HEK293T (cell line): ENCODE measurements at regions not wholly inside any gene's neighbourhood (a gene's known extent, or its start where the extent isn't known, plus 50 kb on each side); places are given as distances from the start of the nearest gene placed in this dataset.

Experiments used
- ARNT ChIP-seq: fragments of 450-650 bp; IDR thresholded peaks from 2 replicates; pipeline ENCODE4 v1.6.1; 2017; ENCODE audit warnings: mild to moderate bottlenecking
- BHLHE40 ChIP-seq: fragments of 450-650 bp; IDR thresholded peaks from 2 replicates; pipeline ENCODE4 v1.6.1; 2016; ENCODE audit warnings: mild to moderate bottlenecking, moderate library complexity, borderline replicate concordance
- CTBP1 ChIP-seq: fragments of 450-650 bp; IDR thresholded peaks from 2 replicates; pipeline ENCODE4 v1.6.1; 2016; ENCODE audit warnings: borderline replicate concordance
- FOXK2 ChIP-seq: fragments of 450-650 bp; IDR thresholded peaks from 2 replicates; pipeline ENCODE4 v1.6.1; 2016; ENCODE audit warnings: mild to moderate bottlenecking
- FOXM1 ChIP-seq: fragments of 450-650 bp; IDR thresholded peaks from 2 replicates; pipeline ENCODE4 v1.6.1; 2017; ENCODE audit warnings: mild to moderate bottlenecking, borderline replicate concordance
- HDGF ChIP-seq: fragments of 450-650 bp; IDR thresholded peaks from 2 replicates; pipeline ENCODE4 v1.6.1; 2017; ENCODE audit warnings: antibody characterized with exemption, borderline replicate concordance
- LEF1 ChIP-seq: fragments of 450-650 bp; IDR thresholded peaks from 2 replicates; pipeline ENCODE4 v1.6.1; 2017; ENCODE audit warnings: mild to moderate bottlenecking, borderline replicate concordance
- NFRKB ChIP-seq: fragments of 450-650 bp; IDR thresholded peaks from 2 replicates; pipeline ENCODE4 v1.6.1; 2016; ENCODE audit warnings: mild to moderate bottlenecking, moderate library complexity
- SP1 ChIP-seq: fragments of 450-650 bp; IDR thresholded peaks from 2 replicates; pipeline ENCODE4 v1.6.1; 2017
- SUZ12 ChIP-seq: fragments of 450-650 bp; IDR thresholded peaks from 2 replicates; pipeline ENCODE4 v1.6.1; 2016; ENCODE audit warnings: mild to moderate bottlenecking
- TARDBP ChIP-seq: fragments of 450-650 bp; IDR thresholded peaks from 2 replicates; pipeline ENCODE4 v1.6.1; 2016
- ZNF384 ChIP-seq: fragments of 450-650 bp; IDR thresholded peaks from 2 replicates; pipeline ENCODE4 v1.6.1; 2016

DNA sequence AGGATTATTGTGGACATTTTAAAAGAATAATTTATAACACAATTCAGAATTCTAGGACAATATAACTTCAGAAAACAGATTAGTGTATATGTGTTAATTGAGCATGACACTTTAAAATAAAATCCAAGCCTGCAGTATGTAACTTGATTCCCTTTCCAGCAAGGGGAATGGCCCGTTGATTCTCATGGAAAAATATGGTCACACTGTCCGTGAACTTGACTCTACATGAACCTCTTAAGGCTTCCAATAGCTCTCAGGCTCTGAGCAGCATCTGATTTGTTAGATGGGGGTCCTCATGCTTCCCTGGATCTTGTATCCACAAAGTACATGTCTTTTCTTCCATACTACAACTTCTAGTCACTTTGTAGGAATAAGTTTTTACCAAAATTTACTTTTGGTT lies 85.5 kb upstream of the AKR1E2 start:
- no peak for TF ChIP-seq SP1
- no peak for TF ChIP-seq TARDBP
- TF ChIP-seq ZNF384, result no peak
- no peak for TF ChIP-seq SUZ12
- TF ChIP-seq FOXM1, result no peak
- no peak for TF ChIP-seq CTBP1
- TF ChIP-seq NFRKB, result no peak
- no peak for TF ChIP-seq FOXK2
- no peak for TF ChIP-seq HDGF
- TF ChIP-seq ARNT, result no peak
- no peak for TF ChIP-seq LEF1
- no peak for TF ChIP-seq BHLHE40
